ENCODE measurements at regions not wholly inside any gene's neighbourhood (a gene's known extent, or its start where the extent isn't known, plus 50 kb on each side); places are given as distances from the start of the nearest gene placed in this dataset.

DNA sequence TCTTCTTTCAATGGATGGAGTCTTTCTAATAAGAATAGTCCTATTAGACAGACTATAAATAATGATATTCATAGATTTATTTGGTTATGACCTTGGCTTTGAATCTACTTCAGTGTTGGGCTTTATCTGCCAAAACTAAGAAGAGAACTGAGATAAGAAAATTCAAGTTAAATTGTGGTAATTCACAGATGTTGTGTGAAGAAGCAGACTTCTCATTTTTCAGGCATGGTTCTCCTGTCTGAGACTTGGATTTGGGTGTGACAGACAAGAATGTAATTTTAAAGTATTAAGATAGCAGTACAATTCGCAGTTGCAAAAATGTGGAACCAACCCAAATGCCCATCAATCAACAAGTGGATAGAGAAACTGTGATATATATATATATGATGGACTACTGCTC, 124.7 kb downstream of the QPCT start (continued):
- TF ChIP-seq, protein P1, sequence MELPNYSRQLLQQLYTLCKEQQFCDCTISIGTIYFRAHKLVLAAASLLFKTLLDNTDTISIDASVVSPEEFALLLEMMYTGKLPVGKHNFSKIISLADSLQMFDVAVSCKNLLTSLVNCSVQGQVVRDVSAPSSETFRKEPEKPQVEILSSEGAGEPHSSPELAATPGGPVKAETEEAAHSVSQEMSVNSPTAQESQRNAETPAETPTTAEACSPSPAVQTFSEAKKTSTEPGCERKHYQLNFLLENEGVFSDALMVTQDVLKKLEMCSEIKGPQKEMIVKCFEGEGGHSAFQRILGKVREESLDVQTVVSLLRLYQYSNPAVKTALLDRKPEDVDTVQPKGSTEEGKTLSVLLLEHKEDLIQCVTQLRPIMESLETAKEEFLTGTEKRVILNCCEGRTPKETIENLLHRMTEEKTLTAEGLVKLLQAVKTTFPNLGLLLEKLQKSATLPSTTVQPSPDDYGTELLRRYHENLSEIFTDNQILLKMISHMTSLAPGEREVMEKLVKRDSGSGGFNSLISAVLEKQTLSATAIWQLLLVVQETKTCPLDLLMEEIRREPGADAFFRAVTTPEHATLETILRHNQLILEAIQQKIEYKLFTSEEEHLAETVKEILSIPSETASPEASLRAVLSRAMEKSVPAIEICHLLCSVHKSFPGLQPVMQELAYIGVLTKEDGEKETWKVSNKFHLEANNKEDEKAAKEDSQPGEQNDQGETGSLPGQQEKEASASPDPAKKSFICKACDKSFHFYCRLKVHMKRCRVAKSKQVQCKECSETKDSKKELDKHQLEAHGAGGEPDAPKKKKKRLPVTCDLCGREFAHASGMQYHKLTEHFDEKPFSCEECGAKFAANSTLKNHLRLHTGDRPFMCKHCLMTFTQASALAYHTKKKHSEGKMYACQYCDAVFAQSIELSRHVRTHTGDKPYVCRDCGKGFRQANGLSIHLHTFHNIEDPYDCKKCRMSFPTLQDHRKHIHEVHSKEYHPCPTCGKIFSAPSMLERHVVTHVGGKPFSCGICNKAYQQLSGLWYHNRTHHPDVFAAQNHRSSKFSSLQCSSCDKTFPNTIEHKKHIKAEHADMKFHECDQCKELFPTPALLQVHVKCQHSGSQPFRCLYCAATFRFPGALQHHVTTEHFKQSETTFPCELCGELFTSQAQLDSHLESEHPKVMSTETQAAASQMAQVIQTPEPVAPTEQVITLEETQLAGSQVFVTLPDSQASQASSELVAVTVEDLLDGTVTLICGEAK (IDR thresholded peaks at IDR 0.05) = no peak
- TF ChIP-seq, protein P1 (CRISPR knock-in tag; IDR thresholded peaks at IDR 0.05) = no peak
- TF ChIP-seq CHD2 (IDR thresholded peaks at IDR 0.05; ENCODE audit: low read depth, low read length) (no peak), SUPT5H (IDR thresholded peaks at IDR 0.05) (no peak), MYNN (IDR thresholded peaks at IDR 0.05) (no peak), MYNN (CRISPR knock-in tag; IDR thresholded peaks at IDR 0.05) (no peak)
- TF ChIP-seq, protein P2, sequence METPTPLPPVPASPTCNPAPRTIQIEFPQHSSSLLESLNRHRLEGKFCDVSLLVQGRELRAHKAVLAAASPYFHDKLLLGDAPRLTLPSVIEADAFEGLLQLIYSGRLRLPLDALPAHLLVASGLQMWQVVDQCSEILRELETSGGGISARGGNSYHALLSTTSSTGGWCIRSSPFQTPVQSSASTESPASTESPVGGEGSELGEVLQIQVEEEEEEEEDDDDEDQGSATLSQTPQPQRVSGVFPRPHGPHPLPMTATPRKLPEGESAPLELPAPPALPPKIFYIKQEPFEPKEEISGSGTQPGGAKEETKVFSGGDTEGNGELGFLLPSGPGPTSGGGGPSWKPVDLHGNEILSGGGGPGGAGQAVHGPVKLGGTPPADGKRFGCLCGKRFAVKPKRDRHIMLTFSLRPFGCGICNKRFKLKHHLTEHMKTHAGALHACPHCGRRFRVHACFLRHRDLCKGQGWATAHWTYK (CRISPR knock-in tag; IDR thresholded peaks at IDR 0.05) = no peak

Measured in K562 (cell line).